H1 (cell line): ENCODE measurements at regions not wholly inside any gene's neighbourhood (a gene's known extent, or its start where the extent isn't known, plus 50 kb on each side); places are given as distances from the start of the nearest gene placed in this dataset.

Source experiments
- CTCF ChIA-PET: fragments of 300-600 bp; sonication (Branson Sonifier 250); formaldehyde crosslinking; loops from one replicate; lab custom pipeline; 2021; ENCODE audit not compliant: partially characterized antibody; lab: Charles Lee
- POLR2A ChIA-PET: fragments of 300-600 bp; sonication (Branson Sonifier 250); formaldehyde crosslinking; loops from one replicate; lab custom pipeline; 2021; ENCODE audit warnings: inconsistent platforms; ENCODE audit not compliant: partially characterized antibody; lab: Charles Lee
- DNase-seq, 2 experiments: peaks; one replicate each; pipeline versions ENCODE4 v3.0.0 to v3.0.0-alpha.2; 2010 to 2022; ENCODE audit warnings: low spot score in 2 of 2, low read depth in 1 of 2, mixed read lengths in 1 of 2
- FAIRE-seq: peaks from 2 replicates; lab custom pipeline; 2011; peaks lifted over from hg19 to GRCh38; lab: Jason Lieb, UNC
- H2AFZ ChIP-seq: 2 replicates; pipeline ENCODE4 v1.8.1; 2012; ENCODE audit warnings: low read length, inconsistent platforms
- H2AK5ac ChIP-seq: 2 replicates; pipeline ENCODE4 v1.6.1; 2013; ENCODE audit warnings: low read depth, low read length
- H2BK120ac ChIP-seq: replicated peaks from 2 replicates; pipeline ENCODE3; 2013; ENCODE audit warnings: low read depth, low read length, inconsistent platforms
- H2BK12ac ChIP-seq: 2 replicates; pipeline ENCODE4 v1.6.1; 2013; ENCODE audit warnings: low read depth, low read length
- H2BK15ac ChIP-seq: 2 replicates; pipeline ENCODE4 v1.6.1; 2013; ENCODE audit warnings: low read length
- H2BK20ac ChIP-seq: 2 replicates; pipeline ENCODE4 v1.6.1; 2013; ENCODE audit warnings: low read length
- H2BK5ac ChIP-seq: 2 replicates; pipeline ENCODE4 v1.6.1; 2013; ENCODE audit warnings: low read depth, low read length
- H3K14ac ChIP-seq: 2 replicates; pipeline ENCODE4 v1.6.1; 2013; ENCODE audit warnings: inconsistent platforms; ENCODE audit not compliant: insufficient read length
- H3K18ac ChIP-seq: 2 replicates; pipeline ENCODE4 v1.6.1; 2013; ENCODE audit warnings: low read length; ENCODE audit errors: extremely low read depth
- H3K23ac ChIP-seq: 2 replicates; pipeline ENCODE4 v1.6.1; 2013; ENCODE audit warnings: inconsistent platforms; ENCODE audit not compliant: insufficient read length
- H3K23me2 ChIP-seq: 2 replicates; pipeline ENCODE4 v1.6.1; 2013; ENCODE audit warnings: low read depth, low read length
- H3K27ac ChIP-seq: 2 replicates; pipeline ENCODE4 v1.6.1; 2011; ENCODE audit warnings: low read depth, low read length, inconsistent platforms
- H3K27me3 ChIP-seq, 4 experiments: replicated peaks in 1 of 4; 1 replicate in 1 of 4; 2 replicates in 3 of 4; pipeline versions ENCODE4 v1.6.1 to v1.8.1; 2011 to 2013; ENCODE audit warnings: low read length in 3 of 4, mild to moderate bottlenecking in 3 of 4, inconsistent platforms in 2 of 4, mixed read lengths in 2 of 4, moderate library complexity in 1 of 4; ENCODE audit not compliant: control insufficient read depth in 3 of 4, insufficient read depth in 3 of 4; ENCODE audit errors: extremely low read depth in 1 of 4
- H3K36me3 ChIP-seq, 4 experiments: 2 replicates each; pipeline versions ENCODE4 v1.6.1 to v1.8.1; 2011 to 2013; ENCODE audit warnings: mild to moderate bottlenecking in 4 of 4, low read length in 3 of 4, moderate library complexity in 2 of 4, control low read depth in 1 of 4, inconsistent platforms in 1 of 4; ENCODE audit not compliant: insufficient read depth in 4 of 4, control insufficient read depth in 2 of 4
- H3K4ac ChIP-seq: replicated peaks from 2 replicates; pipeline ENCODE3; 2013; ENCODE audit warnings: low read length, low read depth, mixed read lengths, inconsistent platforms; ENCODE audit not compliant: insufficient read length
- H3K4me1 ChIP-seq, 4 experiments: replicated peaks in 1 of 4; 1 replicate in 1 of 4; 2 replicates in 3 of 4; pipeline versions ENCODE4 v1.6.1 to v1.8.1; 2011 to 2013; ENCODE audit warnings: low read length in 3 of 4, inconsistent platforms in 2 of 4, mixed read lengths in 1 of 4; ENCODE audit not compliant: insufficient read depth in 4 of 4, control insufficient read depth in 3 of 4
- H3K4me2 ChIP-seq, 2 experiments: 2 replicates each; pipeline versions ENCODE4 v1.6.1 to v1.8.1; 2011 to 2013; ENCODE audit warnings: low read depth in 2 of 2, low read length in 2 of 2, control low read depth in 1 of 2, inconsistent platforms in 1 of 2, mild to moderate bottlenecking in 1 of 2; ENCODE audit not compliant: insufficient read depth in 1 of 2
- H3K4me3 ChIP-seq, 4 experiments: fragments of 200-600, 300-600 bp in 1 of 4; sonication (generic), shearing (Covaris generic), sonication (Bioruptor Twin) in 1 of 4; 2 replicates each; pipeline versions ENCODE4 v1.5.1 to v1.8.1; 2011 to 2016; ENCODE audit warnings: low read length in 4 of 4, low read depth in 3 of 4, control low read depth in 2 of 4, inconsistent platforms in 2 of 4, mild to moderate bottlenecking in 2 of 4, mixed read lengths in 1 of 4, moderate library complexity in 1 of 4; ENCODE audit not compliant: insufficient read depth in 2 of 4; ENCODE audit errors: extremely low read depth in 1 of 4
- H3K56ac ChIP-seq: replicated peaks from 2 replicates; pipeline ENCODE3; 2013; ENCODE audit warnings: low read depth, mild to moderate bottlenecking, mixed read lengths, low read length, inconsistent platforms; ENCODE audit not compliant: insufficient read length
- H3K79me1 ChIP-seq: 2 replicates; pipeline ENCODE4 v1.6.1; 2013; ENCODE audit warnings: low read depth, low read length, control low read depth
- H3K79me2 ChIP-seq, 2 experiments: 2 replicates each; pipeline versions ENCODE4 v1.6.1 to v1.8.1; 2012 to 2013; ENCODE audit warnings: low read length in 2 of 2, mild to moderate bottlenecking in 2 of 2, inconsistent platforms in 1 of 2; ENCODE audit not compliant: insufficient read depth in 2 of 2, control insufficient read depth in 1 of 2
- H3K9ac ChIP-seq, 4 experiments: replicated peaks in 1 of 4; 1 replicate in 1 of 4; 2 replicates in 3 of 4; pipeline versions ENCODE4 v1.6.1 to v1.8.1; 2011 to 2013; ENCODE audit warnings: low read depth in 3 of 4, low read length in 3 of 4, control low read depth in 2 of 4, mild to moderate bottlenecking in 2 of 4, moderate library complexity in 2 of 4, inconsistent platforms in 1 of 4; ENCODE audit errors: extremely low read depth in 1 of 4
- H3K9me3 ChIP-seq, 2 experiments: 2 replicates each; pipeline versions ENCODE4 v1.6.1 to v1.8.1; 2012 to 2013; ENCODE audit warnings: mild to moderate bottlenecking in 2 of 2, moderate library complexity in 2 of 2, control low read depth in 1 of 2, inconsistent platforms in 1 of 2, low read depth in 1 of 2, low read length in 1 of 2, mixed read lengths in 1 of 2; ENCODE audit not compliant: insufficient read depth in 2 of 2
- H4K20me1 ChIP-seq, 2 experiments: replicated peaks in 1 of 2; 2 replicates each; pipeline versions ENCODE3 to v1.8.1; 2011 to 2013; ENCODE audit warnings: inconsistent platforms in 2 of 2, low read length in 2 of 2, mild to moderate bottlenecking in 1 of 2; ENCODE audit not compliant: insufficient read depth in 2 of 2, control insufficient read depth in 1 of 2
- H4K5ac ChIP-seq: 2 replicates; pipeline ENCODE4 v1.6.1; 2013; ENCODE audit warnings: low read length, low read depth, mixed read lengths, inconsistent platforms; ENCODE audit not compliant: insufficient read length
- H4K8ac ChIP-seq: 2 replicates; pipeline ENCODE4 v1.8.0; 2013; ENCODE audit warnings: mild to moderate bottlenecking, moderate library complexity, low read length, inconsistent platforms; ENCODE audit not compliant: insufficient read depth; ENCODE audit errors: extremely low read depth
- H4K91ac ChIP-seq: replicated peaks from 2 replicates; pipeline ENCODE3; 2013; ENCODE audit warnings: low read length, mixed read lengths, inconsistent platforms; ENCODE audit not compliant: insufficient read length
- BCL11A ChIP-seq, 2 experiments: IDR thresholded peaks; one replicate each; pipeline ENCODE4 v1.6.1; 2011; ENCODE audit warnings: low read depth in 2 of 2, low read length in 2 of 2, mild to moderate bottlenecking in 2 of 2
- CTCF ChIP-seq, 3 experiments: IDR thresholded peaks; 1 replicate in 2 of 3; 2 replicates in 1 of 3; pipeline versions ENCODE4 v1.5.1 to v1.6.1; 2011; ENCODE audit warnings: low read length in 3 of 3, mild to moderate bottlenecking in 3 of 3, inconsistent platforms in 2 of 3, low read depth in 1 of 3, moderate library complexity in 1 of 3; ENCODE audit not compliant: insufficient read depth in 1 of 3; ENCODE audit errors: control extremely low read depth in 1 of 3
- GABPA ChIP-seq: IDR thresholded peaks from 2 replicates; pipeline ENCODE4 v1.6.1; 2011; ENCODE audit warnings: mild to moderate bottlenecking, low read length, moderate library complexity, borderline replicate concordance; ENCODE audit not compliant: insufficient read depth
- MAX ChIP-seq: IDR thresholded peaks from 2 replicates; pipeline ENCODE4 v1.6.1; 2012; ENCODE audit warnings: inconsistent platforms
- RAD21 ChIP-seq, 2 experiments: IDR thresholded peaks in 1 of 2; conservative IDR thresholded peaks in 1 of 2; 2 replicates each; pipeline ENCODE4 v1.6.1; 2011; ENCODE audit warnings: low read depth in 2 of 2, low read length in 2 of 2, improper control_type of control experiment in 1 of 2, inconsistent platforms in 1 of 2, mild to moderate bottlenecking in 1 of 2, moderate library complexity in 1 of 2
- ZNF274 ChIP-seq: IDR thresholded peaks from 2 replicates; pipeline ENCODE4 v1.7.0; 2012; ENCODE audit warnings: low read length, borderline replicate concordance; ENCODE audit errors: extremely low read depth
- WGBS, 2 experiments: shearing (Covaris generic) in 1 of 2; methylation state at CpG; one replicate each; pipeline versions ENCODE4 v1.1.6 to v1.1.7; 2013 to 2015; ENCODE audit warnings: low lambda C conversion rate in 2 of 2, mixed read lengths in 2 of 2, inconsistent platforms in 1 of 2, low coverage in 1 of 2, missing lambda C conversion rate in 1 of 2; ENCODE audit not compliant: insufficient replicate concordance in 2 of 2, insufficient coverage in 1 of 2, insufficient read length in 1 of 2; ENCODE audit errors: extremely low coverage in 1 of 2, missing lambda C conversion rate in 1 of 2; 5-methylcytosine and 5-hydroxymethylcytosine counted together

GRCh38 chr2:75994759-75995158 lies 284.0 kb upstream of the GCFC2 start:
- no peak for FAIRE-seq
- CTCF ChIA-PET, result interaction anchor here (0.9 to 1.0 kb wide), 2 partner anchors 13 to 36 kb away, joined by 3 to 4 read pairs; no protein-coding TSS in a partner anchor

More at GRCh38 chr2:75994759-75995158, 284.0 kb upstream of the GCFC2 start:
- Histone ChIP-seq H4K5ac (no peak overlapping the region), H2BK5ac (no peak overlapping the region), H2AK5ac (no peak overlapping the region), H3K79me2 (no peaks in the 10 kb centered on the region), H3K27me3 (no peaks in the 10 kb centered on the region), H3K56ac (no peak overlapping the region), H2BK12ac (no peak overlapping the region), H3K4ac (no peak overlapping the region), H3K18ac (no peak overlapping the region), H3K79me1 (no peaks in the 10 kb centered on the region), H3K9ac (no peak overlapping the region), H3K23ac (no peak overlapping the region), H2AFZ (0 out of 2 replicates have a peak overlapping the region, but pooled peaks have one; percentile 44), H2BK20ac (no peak overlapping the region), H3K27ac (no peak overlapping the region), H3K4me3 (no peak overlapping the region), H3K4me2 (no peak overlapping the region), H3K23me2 (no peaks in the 10 kb centered on the region), H4K91ac (no peak overlapping the region), H3K4me1 (no peaks in the 10 kb centered on the region), H3K9me3 (no peaks in the 10 kb centered on the region), H2BK120ac (no peak overlapping the region), H4K20me1 (no peaks in the 10 kb centered on the region), H2BK15ac (no peak overlapping the region), H3K36me3 (no peaks in the 10 kb centered on the region), H3K14ac (no peak overlapping the region), H4K8ac (no peak overlapping the region)
- 92% methylated on average over 4 of the region's 4 CpGs; no CpG with 5 or more reads in 1 of the 2 experiments for WGBS, 2 experiments
- peak; percentile 19 to 43 for DNase-seq
- peak; percentile 18 to 41 (median 26) for TF ChIP-seq CTCF (IDR thresholded peaks at IDR 0.05; ENCODE audit: control extremely low read depth in 1 of 3, insufficient read depth in 1 of 3, low read depth in 1 of 3, low read length in 3 of 3)
- no peak for TF ChIP-seq ZNF274
- TF ChIP-seq BCL11A (IDR thresholded peaks at IDR 0.05; ENCODE audit: low read depth in 2 of 2, low read length in 2 of 2), result no peak
- TF ChIP-seq GABPA, result no peak
- no peak for TF ChIP-seq MAX
- TF ChIP-seq RAD21 (IDR thresholded peaks at IDR 0.05 in 1 of 2, conservative IDR thresholded peaks at IDR 0.05 in 1 of 2; ENCODE audit: low read depth in 2 of 2, low read length in 2 of 2), result peak; percentile 26 to 47; a peak in 3 of 4 replicates
- POLR2A ChIA-PET, result no interaction called here
